GM13976 (cell line): ENCODE measurements at regions not wholly inside any gene's neighbourhood (a gene's known extent, or its start where the extent isn't known, plus 50 kb on each side); places are given as distances from the start of the nearest gene placed in this dataset.

Experiments used
- DNase-seq: peaks from one replicate; pipeline ENCODE4 v3.0.0; 2012; ENCODE audit warnings: low spot score
- in situ Hi-C: fragments of 300-500 bp; cut with MboI; formaldehyde crosslinking; loops from one replicate; pipeline ENCODE4 v1.12.0; 2022; ENCODE audit warnings: low sequenced_read_pairs, mixed read lengths, inconsistent platforms; ENCODE audit not compliant: unreplicated experiment
- TF ChIP-seq, protein P1 (sequence below): IDR thresholded peaks from 2 replicates; pipeline ENCODE4 v1.5.1; 2012; ENCODE audit warnings: borderline replicate concordance, mild to moderate bottlenecking; ENCODE audit not compliant: insufficient read depth; ENCODE audit errors: extremely low read depth, missing control alignments, control extremely low read depth

DNA sequence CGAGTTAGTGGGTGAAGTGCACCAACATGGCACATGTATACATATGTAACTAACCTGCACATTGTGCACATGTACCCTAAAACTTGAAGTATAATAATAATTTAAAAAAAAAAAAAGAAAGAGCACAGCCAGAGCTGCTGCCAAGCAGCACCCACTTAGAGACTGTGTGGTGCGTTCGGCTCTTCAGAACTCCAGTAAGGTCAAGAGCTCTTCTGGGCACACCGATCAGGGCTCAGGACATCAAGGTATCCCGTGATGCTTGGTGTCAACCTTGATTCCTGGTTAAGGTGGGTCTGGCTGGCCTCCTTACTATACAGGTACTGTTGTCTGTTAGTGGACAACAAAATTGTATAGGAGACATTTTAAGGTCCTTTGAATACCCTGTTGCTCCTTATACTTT is 385.7 kb upstream of the AKR1E2 start:
- in situ Hi-C loops = no loop called here
- DNase-seq = no peak
- TF ChIP-seq, protein P1, sequence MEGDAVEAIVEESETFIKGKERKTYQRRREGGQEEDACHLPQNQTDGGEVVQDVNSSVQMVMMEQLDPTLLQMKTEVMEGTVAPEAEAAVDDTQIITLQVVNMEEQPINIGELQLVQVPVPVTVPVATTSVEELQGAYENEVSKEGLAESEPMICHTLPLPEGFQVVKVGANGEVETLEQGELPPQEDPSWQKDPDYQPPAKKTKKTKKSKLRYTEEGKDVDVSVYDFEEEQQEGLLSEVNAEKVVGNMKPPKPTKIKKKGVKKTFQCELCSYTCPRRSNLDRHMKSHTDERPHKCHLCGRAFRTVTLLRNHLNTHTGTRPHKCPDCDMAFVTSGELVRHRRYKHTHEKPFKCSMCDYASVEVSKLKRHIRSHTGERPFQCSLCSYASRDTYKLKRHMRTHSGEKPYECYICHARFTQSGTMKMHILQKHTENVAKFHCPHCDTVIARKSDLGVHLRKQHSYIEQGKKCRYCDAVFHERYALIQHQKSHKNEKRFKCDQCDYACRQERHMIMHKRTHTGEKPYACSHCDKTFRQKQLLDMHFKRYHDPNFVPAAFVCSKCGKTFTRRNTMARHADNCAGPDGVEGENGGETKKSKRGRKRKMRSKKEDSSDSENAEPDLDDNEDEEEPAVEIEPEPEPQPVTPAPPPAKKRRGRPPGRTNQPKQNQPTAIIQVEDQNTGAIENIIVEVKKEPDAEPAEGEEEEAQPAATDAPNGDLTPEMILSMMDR = no peak

- in situ Hi-C loops = no loop called here
- TF ChIP-seq, protein P1 = no peak
- DNase-seq = no peak
Measured at GRCh38 chr10:4437791-4438190, 388.2 kb upstream of the AKR1E2 start.

GRCh38 chr10:4437061-4437460 is 388.9 kb upstream of the AKR1E2 start:
- TF ChIP-seq, protein P1 = no peak
- DNase-seq = no peak
- in situ Hi-C loops = no loop called here

- TF ChIP-seq, protein P1 = no peak
- in situ Hi-C loops = no loop called here
- DNase-seq = no peak
Measured at GRCh38 chr10:4436103-4436502, 389.9 kb upstream of the AKR1E2 start.

DNA sequence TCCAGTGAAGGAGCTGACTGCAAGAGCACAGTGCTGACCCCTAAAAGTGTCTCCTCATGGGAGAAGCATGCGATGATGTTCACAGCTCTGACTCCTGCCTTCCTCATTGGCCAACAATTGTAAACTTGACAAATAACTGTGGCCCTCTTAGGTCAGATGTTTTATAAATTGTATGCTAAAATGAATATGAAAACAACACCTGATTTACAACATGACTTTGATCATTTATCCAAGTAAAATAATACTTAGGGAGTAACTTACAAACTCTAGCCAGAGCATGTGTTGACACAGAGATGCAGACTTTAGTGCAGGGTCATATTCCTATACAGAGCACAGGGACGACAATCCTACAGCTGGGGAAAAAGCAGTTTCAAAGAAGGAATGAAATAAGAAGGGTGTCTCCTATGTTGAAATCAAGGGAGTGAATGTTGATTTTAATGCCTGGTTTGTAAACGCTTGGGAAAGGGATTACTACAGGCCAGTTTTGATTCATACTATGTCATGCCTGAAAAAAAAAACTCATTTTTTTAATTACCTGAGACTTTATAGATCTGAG is 391.4 kb upstream of the AKR1E2 start:
- in situ Hi-C loops = no loop called here
- no peak for DNase-seq
- TF ChIP-seq, protein P1 = no peak

GRCh38 chr10:4434105-4434504 is 391.9 kb upstream of the AKR1E2 start:
- in situ Hi-C loops = no loop called here
- DNase-seq = no peak
- TF ChIP-seq, protein P1 = no peak
